Progenitor cell of endocrine pancreas (in vitro differentiated cells): ENCODE measurements at regions not wholly inside any gene's neighbourhood (a gene's known extent, or its start where the extent isn't known, plus 50 kb on each side); places are given as distances from the start of the nearest gene placed in this dataset.

ENCODE experiments used
- DNase-seq: peaks from one replicate; pipeline ENCODE4 v3.0.0; 2021; ENCODE audit warnings: low spot score; ENCODE audit not compliant: unreplicated experiment
- H3K27ac Mint-ChIP-seq: 2 replicates; pipeline ENCODE4 v1.8.0; 2021; ENCODE audit warnings: mild to moderate bottlenecking, moderate library complexity, mixed read lengths
- H3K27me3 Mint-ChIP-seq: 2 replicates; pipeline ENCODE4 v1.8.0; 2021; ENCODE audit warnings: mixed read lengths
- H3K36me3 Mint-ChIP-seq: 2 replicates; pipeline ENCODE4 v1.8.0; 2022; ENCODE audit warnings: mixed read lengths; ENCODE audit not compliant: insufficient read depth
- H3K4me1 Mint-ChIP-seq: 2 replicates; pipeline ENCODE4 v1.8.0; 2021; ENCODE audit warnings: low read depth, mixed read lengths
- H3K4me3 Mint-ChIP-seq: 2 replicates; pipeline ENCODE4 v1.8.0; 2021; ENCODE audit warnings: low read depth, mild to moderate bottlenecking, moderate library complexity, mixed read lengths
- H3K9me3 Mint-ChIP-seq: 2 replicates; pipeline ENCODE4 v1.8.0; 2021; ENCODE audit warnings: low read depth, mixed read lengths
- TF ChIP-seq, protein P1 (sequence below): fragments of 200-600 bp; sonication (generic); IDR thresholded peaks from one replicate; pipeline ENCODE4 v1.5.0; 2021; ENCODE audit warnings: antibody characterized with exemption, mild to moderate bottlenecking; ENCODE audit not compliant: unreplicated experiment

DNA sequence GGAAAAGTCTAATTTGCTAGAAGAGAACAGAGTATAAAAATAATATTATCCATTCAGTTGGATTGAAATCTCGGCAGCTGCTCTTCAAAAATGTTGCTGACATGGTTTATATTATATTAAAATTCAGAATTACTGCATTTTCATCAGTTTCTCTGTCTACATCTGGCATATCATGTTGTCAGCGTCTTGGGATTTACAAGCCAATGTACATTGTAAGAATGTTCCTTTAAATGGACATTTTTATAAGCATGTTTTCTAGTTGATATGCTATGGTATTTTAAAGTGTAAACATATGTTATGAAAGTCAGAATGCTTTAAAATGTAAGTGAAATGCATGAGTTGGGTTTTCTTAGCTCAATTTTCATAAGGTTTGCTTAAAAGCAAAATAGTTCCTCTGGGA lies 528.1 kb upstream of the CDH8 start:
- Mint-ChIP-seq H3K9me3 (no peaks in the 10 kb centered on the region), H3K36me3 (no peaks in the 10 kb centered on the region), H3K27me3 (no peaks in the 10 kb centered on the region), H3K27ac (no peak overlapping the region), H3K4me1 (peaks cover 22% of the 10 kb centered on the region), H3K4me3 (no peak overlapping the region)
- no peak for DNase-seq
- TF ChIP-seq, protein P1, sequence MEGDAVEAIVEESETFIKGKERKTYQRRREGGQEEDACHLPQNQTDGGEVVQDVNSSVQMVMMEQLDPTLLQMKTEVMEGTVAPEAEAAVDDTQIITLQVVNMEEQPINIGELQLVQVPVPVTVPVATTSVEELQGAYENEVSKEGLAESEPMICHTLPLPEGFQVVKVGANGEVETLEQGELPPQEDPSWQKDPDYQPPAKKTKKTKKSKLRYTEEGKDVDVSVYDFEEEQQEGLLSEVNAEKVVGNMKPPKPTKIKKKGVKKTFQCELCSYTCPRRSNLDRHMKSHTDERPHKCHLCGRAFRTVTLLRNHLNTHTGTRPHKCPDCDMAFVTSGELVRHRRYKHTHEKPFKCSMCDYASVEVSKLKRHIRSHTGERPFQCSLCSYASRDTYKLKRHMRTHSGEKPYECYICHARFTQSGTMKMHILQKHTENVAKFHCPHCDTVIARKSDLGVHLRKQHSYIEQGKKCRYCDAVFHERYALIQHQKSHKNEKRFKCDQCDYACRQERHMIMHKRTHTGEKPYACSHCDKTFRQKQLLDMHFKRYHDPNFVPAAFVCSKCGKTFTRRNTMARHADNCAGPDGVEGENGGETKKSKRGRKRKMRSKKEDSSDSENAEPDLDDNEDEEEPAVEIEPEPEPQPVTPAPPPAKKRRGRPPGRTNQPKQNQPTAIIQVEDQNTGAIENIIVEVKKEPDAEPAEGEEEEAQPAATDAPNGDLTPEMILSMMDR = no peak

DNA sequence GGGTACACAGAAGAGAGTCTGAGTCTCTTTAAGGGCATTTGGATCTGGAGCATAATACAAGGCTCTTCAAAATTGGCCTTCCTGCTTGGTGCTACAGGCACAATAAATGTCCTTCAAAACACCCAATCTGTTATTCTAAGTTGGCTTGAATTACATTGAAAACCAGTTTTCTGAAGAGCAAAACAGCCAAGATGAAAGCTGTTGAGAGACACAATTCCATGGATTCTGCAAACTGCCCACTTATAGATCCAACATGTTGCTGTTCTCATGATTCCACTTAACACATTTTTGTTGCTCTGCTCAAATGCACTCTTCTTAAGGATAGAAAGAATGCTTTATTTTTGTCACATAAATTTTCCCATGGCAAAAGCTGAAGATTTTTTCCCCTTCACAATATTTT lies 525.9 kb upstream of the CDH8 start:
- DNase-seq = no peak
- Mint-ChIP-seq H3K27ac (no peak overlapping the region), H3K4me1 (peaks cover 12% of the 10 kb centered on the region), H3K27me3 (no peaks in the 10 kb centered on the region), H3K9me3 (no peaks in the 10 kb centered on the region), H3K36me3 (no peaks in the 10 kb centered on the region), H3K4me3 (no peak overlapping the region)
- TF ChIP-seq, protein P1 = no peak

DNA sequence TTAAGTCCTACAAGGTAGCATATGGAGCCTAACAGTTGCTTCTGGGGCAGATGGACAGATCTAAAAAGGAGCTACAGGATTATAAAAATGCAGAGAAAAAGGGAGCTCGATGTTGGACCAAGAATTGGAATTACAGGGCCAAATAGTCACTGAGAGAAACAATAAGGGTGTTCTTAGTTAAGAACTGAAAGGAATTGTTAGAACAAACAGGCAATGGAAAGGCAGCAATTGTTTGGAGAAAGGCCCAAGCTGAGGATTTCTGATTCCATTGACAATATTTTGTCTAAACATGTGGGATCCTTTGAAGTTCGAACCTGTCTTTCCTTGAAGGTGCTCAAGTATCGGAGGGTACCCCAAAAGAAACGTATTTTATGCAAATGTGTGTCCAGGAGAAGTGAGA lies 513.6 kb upstream of the CDH8 start:
- Mint-ChIP-seq H3K27me3 (no peaks in the 10 kb centered on the region), H3K36me3 (no peaks in the 10 kb centered on the region), H3K27ac (no peak overlapping the region), H3K4me3 (no peak overlapping the region), H3K9me3 (peaks cover 8% of the 10 kb centered on the region), H3K4me1 (peaks cover 11% of the 10 kb centered on the region)
- TF ChIP-seq, protein P1 = no peak
- DNase-seq = no peak

DNA sequence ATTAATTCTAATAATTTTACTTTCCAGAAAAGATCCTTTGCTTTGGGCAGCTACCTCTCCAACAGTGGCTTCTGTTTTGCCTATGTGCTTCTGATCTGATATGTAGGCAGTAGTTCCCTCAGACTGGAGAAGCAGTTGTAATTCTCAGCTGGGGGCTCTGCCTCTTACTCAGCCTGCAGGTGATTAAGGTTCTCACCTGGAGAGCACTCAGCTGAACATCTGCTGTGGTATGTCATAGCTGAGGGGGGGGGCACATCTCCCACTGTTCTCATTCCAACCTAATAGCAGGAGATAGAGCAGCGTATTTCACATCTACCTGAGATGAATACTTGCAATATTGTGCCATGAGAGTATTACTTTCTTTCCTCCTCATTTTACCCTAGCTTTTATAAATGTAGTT lies 511.9 kb upstream of the CDH8 start:
- Mint-ChIP-seq H3K27me3 (no peaks in the 10 kb centered on the region), H3K4me1 (peaks cover 22% of the 10 kb centered on the region), H3K9me3 (peaks cover 4% of the 10 kb centered on the region), H3K36me3 (no peaks in the 10 kb centered on the region), H3K27ac (no peak overlapping the region), H3K4me3 (no peak overlapping the region)
- TF ChIP-seq, protein P1 = no peak
- DNase-seq = no peak

DNA sequence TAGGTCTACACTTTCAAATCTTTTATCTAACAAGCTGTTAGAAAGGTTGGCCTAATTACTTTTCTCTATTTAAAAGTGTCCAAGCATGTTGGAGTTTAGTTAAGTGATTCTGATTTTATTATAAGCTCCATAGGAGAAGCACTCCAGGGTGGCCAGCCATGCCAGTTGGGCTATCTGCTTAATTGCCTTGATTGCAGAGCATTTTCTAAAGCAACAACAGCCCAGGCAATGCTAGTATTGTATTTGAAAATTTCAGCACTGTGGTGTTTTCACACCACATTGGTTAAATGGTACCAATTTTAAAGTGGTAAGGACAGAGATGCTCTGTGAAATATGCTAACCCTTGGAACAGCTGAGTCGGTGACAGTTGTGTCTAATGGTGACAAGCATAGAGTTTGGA lies 510.5 kb upstream of the CDH8 start:
- H3K4me3 Mint-ChIP-seq = no peak overlapping the region
- H3K4me1 Mint-ChIP-seq = peaks cover 29% of the 10 kb centered on the region
- H3K27me3 Mint-ChIP-seq = no peaks in the 10 kb centered on the region
- no peak for DNase-seq
- H3K9me3 Mint-ChIP-seq = peaks cover 2% of the 10 kb centered on the region
- H3K36me3 Mint-ChIP-seq = no peaks in the 10 kb centered on the region
- TF ChIP-seq, protein P1 = no peak
- no peak overlapping the region for H3K27ac Mint-ChIP-seq

DNA sequence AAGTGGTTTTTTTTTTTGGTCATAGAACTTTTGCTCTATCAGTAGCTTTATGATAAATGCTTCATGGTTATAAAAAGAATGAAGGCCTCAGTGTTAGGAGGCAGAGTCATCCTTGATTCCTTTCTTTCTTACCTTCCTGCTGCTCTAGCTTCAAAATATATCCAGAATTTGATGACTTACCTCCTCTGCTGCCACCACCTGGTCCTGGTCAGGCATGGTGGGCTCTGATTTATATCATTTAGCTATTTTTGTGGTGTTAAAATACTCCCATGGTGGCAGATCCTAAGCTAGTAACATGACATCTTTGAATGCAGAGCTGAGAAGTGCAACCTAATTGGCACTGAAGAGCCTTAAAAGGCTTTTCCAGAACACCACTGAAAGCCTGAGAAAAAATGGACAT lies 508.8 kb upstream of the CDH8 start:
- Mint-ChIP-seq H3K4me3 (no peak overlapping the region), H3K27me3 (no peaks in the 10 kb centered on the region), H3K36me3 (no peaks in the 10 kb centered on the region), H3K27ac (no peak overlapping the region), H3K9me3 (no peaks in the 10 kb centered on the region), H3K4me1 (peaks cover 29% of the 10 kb centered on the region)
- no peak for DNase-seq
- TF ChIP-seq, protein P1 = no peak
